HFFc6 (cell line): ENCODE measurements at regions not wholly inside any gene's neighbourhood (a gene's known extent, or its start where the extent isn't known, plus 50 kb on each side); places are given as distances from the start of the nearest gene placed in this dataset.
A peak's percentile ranks its signal among the peaks of the same experiment; 100 is the strongest.

ENCODE experiments used
- DNase-seq: peaks from one replicate; pipeline ENCODE4 v3.0.0-alpha.2; 2018
- H3K27ac Mint-ChIP-seq: 2 replicates; pipeline ENCODE4 v1.8.0; 2020; ENCODE audit warnings: mild to moderate bottlenecking, mixed read lengths
- H3K27me3 Mint-ChIP-seq: 2 replicates; pipeline ENCODE4 v1.8.0; 2021; ENCODE audit warnings: mild to moderate bottlenecking, moderate library complexity, mixed read lengths; ENCODE audit not compliant: insufficient read depth
- H3K36me3 Mint-ChIP-seq: 2 replicates; pipeline ENCODE4 v1.8.0; 2021; ENCODE audit warnings: low read depth, mixed read lengths
- H3K4me1 Mint-ChIP-seq: 2 replicates; pipeline ENCODE4 v1.8.0; 2020; ENCODE audit warnings: low read depth, mixed read lengths
- H3K4me3 Mint-ChIP-seq: 2 replicates; pipeline ENCODE4 v1.8.0; 2020; ENCODE audit warnings: mild to moderate bottlenecking, moderate library complexity, mixed read lengths
- H3K9me3 Mint-ChIP-seq: 2 replicates; pipeline ENCODE4 v1.8.0; 2020; ENCODE audit warnings: mild to moderate bottlenecking, mixed read lengths
- TF ChIP-seq, protein P1 (sequence below): fragments of 200-600 bp; sonication (generic); IDR thresholded peaks from 2 replicates; pipeline ENCODE4 v1.5.0; 2021; ENCODE audit warnings: antibody characterized with exemption, mild to moderate bottlenecking

GRCh38 chr3:8239718-8240695 lies 261.6 kb upstream of the LMCD1 start:
- DNase-seq = peak; percentile 29
- H3K4me3 Mint-ChIP-seq = no peak overlapping the region
- TF ChIP-seq, protein P1, sequence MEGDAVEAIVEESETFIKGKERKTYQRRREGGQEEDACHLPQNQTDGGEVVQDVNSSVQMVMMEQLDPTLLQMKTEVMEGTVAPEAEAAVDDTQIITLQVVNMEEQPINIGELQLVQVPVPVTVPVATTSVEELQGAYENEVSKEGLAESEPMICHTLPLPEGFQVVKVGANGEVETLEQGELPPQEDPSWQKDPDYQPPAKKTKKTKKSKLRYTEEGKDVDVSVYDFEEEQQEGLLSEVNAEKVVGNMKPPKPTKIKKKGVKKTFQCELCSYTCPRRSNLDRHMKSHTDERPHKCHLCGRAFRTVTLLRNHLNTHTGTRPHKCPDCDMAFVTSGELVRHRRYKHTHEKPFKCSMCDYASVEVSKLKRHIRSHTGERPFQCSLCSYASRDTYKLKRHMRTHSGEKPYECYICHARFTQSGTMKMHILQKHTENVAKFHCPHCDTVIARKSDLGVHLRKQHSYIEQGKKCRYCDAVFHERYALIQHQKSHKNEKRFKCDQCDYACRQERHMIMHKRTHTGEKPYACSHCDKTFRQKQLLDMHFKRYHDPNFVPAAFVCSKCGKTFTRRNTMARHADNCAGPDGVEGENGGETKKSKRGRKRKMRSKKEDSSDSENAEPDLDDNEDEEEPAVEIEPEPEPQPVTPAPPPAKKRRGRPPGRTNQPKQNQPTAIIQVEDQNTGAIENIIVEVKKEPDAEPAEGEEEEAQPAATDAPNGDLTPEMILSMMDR = peak; percentile 90
- no peaks in the 10 kb centered on the region for H3K4me1 Mint-ChIP-seq
- no peak overlapping the region for H3K27ac Mint-ChIP-seq
- H3K9me3 Mint-ChIP-seq = no peaks in the 10 kb centered on the region
- no peaks in the 10 kb centered on the region for H3K36me3 Mint-ChIP-seq
- no peaks in the 10 kb centered on the region for H3K27me3 Mint-ChIP-seq

DNA sequence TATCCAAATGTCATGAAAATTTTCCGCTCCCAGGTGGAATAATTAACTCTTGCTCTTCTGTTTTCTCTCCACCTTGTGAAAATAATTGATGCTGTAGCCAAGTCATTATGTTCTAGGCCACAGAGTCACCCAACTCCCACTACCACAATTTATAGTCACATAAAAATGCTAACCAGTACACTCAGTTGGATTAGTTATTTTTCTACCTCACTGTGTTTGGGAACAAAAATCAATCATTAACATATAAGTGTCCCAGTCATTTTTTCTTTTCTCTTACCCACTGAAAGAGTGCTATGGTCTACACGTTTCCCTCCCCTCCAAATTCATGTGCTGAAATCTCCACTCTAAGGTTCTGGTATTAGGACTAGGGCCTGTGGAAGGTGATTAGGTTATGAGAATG lies 255.6 kb upstream of the LMCD1 start:
- Mint-ChIP-seq H3K4me1 (no peaks in the 10 kb centered on the region), H3K4me3 (no peak overlapping the region), H3K27ac (no peak overlapping the region), H3K27me3 (peaks cover 1% of the 10 kb centered on the region; the same call in 1 of the 2 replicates), H3K36me3 (no peaks in the 10 kb centered on the region), H3K9me3 (peaks cover 5% of the 10 kb centered on the region; the same call in 1 of the 2 replicates)
- TF ChIP-seq, protein P1 = no peak
- DNase-seq = no peak

- TF ChIP-seq, protein P1 = no peak
- peaks cover 5% of the 10 kb centered on the region; the same call in 1 of the 2 replicates for H3K9me3 Mint-ChIP-seq
- no peaks in the 10 kb centered on the region for H3K36me3 Mint-ChIP-seq
- DNase-seq = no peak
- peaks cover 1% of the 10 kb centered on the region; the same call in 1 of the 2 replicates for H3K27me3 Mint-ChIP-seq
- H3K4me1 Mint-ChIP-seq = no peaks in the 10 kb centered on the region
- no peak overlapping the region for H3K4me3 Mint-ChIP-seq
- H3K27ac Mint-ChIP-seq = no peak overlapping the region
These were observed 248.4 kb upstream of the LMCD1 start for GRCh38 chr3:8253201-8253600.

DNA sequence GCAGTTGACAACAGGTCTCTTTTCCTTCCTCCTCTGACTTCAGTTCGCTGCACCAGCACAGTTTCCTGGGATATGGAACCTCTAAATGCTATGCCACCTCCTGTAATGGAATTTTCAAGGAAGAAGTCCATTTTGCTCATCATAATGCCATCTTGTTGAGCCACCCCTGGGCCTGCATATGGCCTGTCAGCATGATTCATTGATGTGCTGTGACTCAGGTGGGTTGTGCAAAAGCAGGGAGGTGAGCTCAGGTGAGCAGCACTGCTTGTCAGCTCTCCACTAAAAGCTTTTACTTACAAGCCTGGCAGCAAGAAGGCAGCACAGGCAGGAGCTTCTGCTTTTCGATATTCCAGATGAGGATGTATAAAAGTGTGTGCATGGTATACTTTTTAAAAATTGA lies 247.1 kb upstream of the LMCD1 start:
- TF ChIP-seq, protein P1 = no peak
- Mint-ChIP-seq H3K4me1 (no peaks in the 10 kb centered on the region), H3K27me3 (peaks cover 1% of the 10 kb centered on the region; the same call in 1 of the 2 replicates)

DNA sequence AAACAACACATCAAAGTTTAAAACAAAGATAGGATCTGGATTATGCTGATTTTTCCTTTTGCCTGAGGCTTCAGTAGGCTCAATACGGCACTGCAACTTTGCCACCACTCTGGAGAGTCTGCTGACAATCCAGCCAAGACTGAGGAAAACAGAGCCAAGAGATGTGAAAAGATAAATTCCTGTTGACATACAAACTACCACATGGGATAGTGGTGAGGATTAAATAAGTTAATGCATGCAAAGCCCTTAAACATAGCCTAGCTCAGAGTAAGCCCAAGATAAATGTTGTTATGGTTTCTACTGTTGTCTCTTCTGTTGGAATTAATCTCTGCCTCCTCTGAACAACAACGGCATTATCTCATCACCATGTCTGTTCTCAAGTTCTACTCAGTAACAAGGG lies 245.9 kb upstream of the LMCD1 start:
- no peaks in the 10 kb centered on the region for H3K36me3 Mint-ChIP-seq
- TF ChIP-seq, protein P1 = no peak
- no peak overlapping the region for H3K27ac Mint-ChIP-seq
- no peaks in the 10 kb centered on the region; the same call in 1 of the 2 replicates for H3K27me3 Mint-ChIP-seq
- no peaks in the 10 kb centered on the region for H3K4me1 Mint-ChIP-seq
- no peak overlapping the region for H3K4me3 Mint-ChIP-seq
- DNase-seq = no peak
- H3K9me3 Mint-ChIP-seq = no peaks in the 10 kb centered on the region

More for the DNA sequence above, 247.1 kb upstream of the LMCD1 start:
- Mint-ChIP-seq H3K27ac (no peak overlapping the region), H3K9me3 (peaks cover 5% of the 10 kb centered on the region; the same call in 1 of the 2 replicates), H3K4me3 (no peak overlapping the region), H3K36me3 (no peaks in the 10 kb centered on the region)
- no peak for DNase-seq
